ENCODE measurements at regions not wholly inside any gene's neighbourhood (a gene's known extent, or its start where the extent isn't known, plus 50 kb on each side); places are given as distances from the start of the nearest gene placed in this dataset.

- TF ChIP-seq CTCF (IDR thresholded peaks at IDR 0.05; ENCODE audit: unreplicated experiment in 3 of 3), result no peak
These were observed 77.9 kb upstream of the ANKRD50 start for GRCh38 chr4:124790471-124790870.

GRCh38 chr4:124786634-124787033, 74.1 kb upstream of the ANKRD50 start:
- H3K4me1 Mint-ChIP-seq, result no peaks in the 10 kb centered on the region
- H3K27me3 Mint-ChIP-seq (ENCODE audit: low read depth), result no peaks in the 10 kb centered on the region
- no peaks in the 10 kb centered on the region for H3K36me3 Mint-ChIP-seq (ENCODE audit: low read depth)

More at GRCh38 chr4:124790471-124790870, 77.9 kb upstream of the ANKRD50 start:
- Mint-ChIP-seq H3K27me3 (ENCODE audit: low read depth) (no peaks in the 10 kb centered on the region), H3K4me3 (no peak overlapping the region), H3K9me3 (peaks cover 8% of the 10 kb centered on the region), H3K4me1 (no peaks in the 10 kb centered on the region), H3K27ac (no peak overlapping the region), H3K36me3 (ENCODE audit: low read depth) (no peaks in the 10 kb centered on the region)

GRCh38 chr4:124785645-124786044, 73.1 kb upstream of the ANKRD50 start:
- Mint-ChIP-seq H3K27ac (no peak overlapping the region), H3K9me3 (peaks cover 3% of the 10 kb centered on the region), H3K4me1 (no peaks in the 10 kb centered on the region), H3K4me3 (no peak overlapping the region), H3K27me3 (ENCODE audit: low read depth) (no peaks in the 10 kb centered on the region), H3K36me3 (ENCODE audit: low read depth) (no peaks in the 10 kb centered on the region)
- no peak for TF ChIP-seq CTCF (IDR thresholded peaks at IDR 0.05; ENCODE audit: unreplicated experiment in 3 of 3)

More at GRCh38 chr4:124786634-124787033, 74.1 kb upstream of the ANKRD50 start:
- no peak overlapping the region for H3K27ac Mint-ChIP-seq
- H3K4me3 Mint-ChIP-seq, result no peak overlapping the region
- TF ChIP-seq CTCF (IDR thresholded peaks at IDR 0.05; ENCODE audit: unreplicated experiment in 3 of 3), result no peak
- H3K9me3 Mint-ChIP-seq, result no peaks in the 10 kb centered on the region

GRCh38 chr4:124783847-124784246, 71.3 kb upstream of the ANKRD50 start:
- no peak overlapping the region for H3K27ac Mint-ChIP-seq
- peaks cover 3% of the 10 kb centered on the region for H3K9me3 Mint-ChIP-seq
- no peaks in the 10 kb centered on the region for H3K4me1 Mint-ChIP-seq
- H3K27me3 Mint-ChIP-seq (ENCODE audit: low read depth), result no peaks in the 10 kb centered on the region
- no peak overlapping the region for H3K4me3 Mint-ChIP-seq
- no peaks in the 10 kb centered on the region for H3K36me3 Mint-ChIP-seq (ENCODE audit: low read depth)
- TF ChIP-seq CTCF (IDR thresholded peaks at IDR 0.05; ENCODE audit: unreplicated experiment in 3 of 3), result no peak

GRCh38 chr4:124777007-124777406, 64.5 kb upstream of the ANKRD50 start:
- Mint-ChIP-seq H3K36me3 (ENCODE audit: low read depth) (no peaks in the 10 kb centered on the region), H3K4me3 (no peak overlapping the region), H3K9me3 (peaks cover 19% of the 10 kb centered on the region), H3K27ac (no peak overlapping the region), H3K4me1 (no peaks in the 10 kb centered on the region), H3K27me3 (ENCODE audit: low read depth) (no peaks in the 10 kb centered on the region)
- no peak for TF ChIP-seq CTCF (IDR thresholded peaks at IDR 0.05; ENCODE audit: unreplicated experiment in 3 of 3)

GRCh38 chr4:124768596-124769365, 56.2 kb upstream of the ANKRD50 start:
- peaks cover 2% of the 10 kb centered on the region for H3K9me3 Mint-ChIP-seq
- H3K27me3 Mint-ChIP-seq (ENCODE audit: low read depth), result no peaks in the 10 kb centered on the region

More at GRCh38 chr4:124768596-124769365, 56.2 kb upstream of the ANKRD50 start:
- H3K36me3 Mint-ChIP-seq (ENCODE audit: low read depth), result no peaks in the 10 kb centered on the region
- no peak overlapping the region for H3K27ac Mint-ChIP-seq
- TF ChIP-seq CTCF (IDR thresholded peaks at IDR 0.05; ENCODE audit: unreplicated experiment in 3 of 3), result no peak
- no peak overlapping the region for H3K4me3 Mint-ChIP-seq
- H3K4me1 Mint-ChIP-seq, result no peaks in the 10 kb centered on the region

Measured in nephron (organoid).